Stimulated activated CD4-positive, alpha-beta T cell treated with anti-CD3 and anti-CD28 coated beads, TNF-alpha, amount 100 ng/mL, for 1 hour (primary cell): ENCODE measurements at regions not wholly inside any gene's neighbourhood (a gene's known extent, or its start where the extent isn't known, plus 50 kb on each side); places are given as distances from the start of the nearest gene placed in this dataset.
"Not testable (repeated sequence)": the region's sequence is repeated elsewhere in the genome, so short reads cannot be mapped to it uniquely, and the experiment has no call there.

ENCODE experiments used
- DNase-seq, 3 donors: peaks; one replicate each; pipeline ENCODE4 v3.0.0-alpha.2; 2020; ENCODE audit warnings: low read depth in 3 of 3, low spot score in 1 of 3

- DNase-seq = peak; percentile 24 to 75 (median 57)
Measured at GRCh38 chr6:137707590-137708360, 159.3 kb upstream of the TNFAIP3 start.

- DNase-seq = no peak
Measured at GRCh38 chr6:137708481-137708880, 158.6 kb upstream of the TNFAIP3 start.

- no peak for DNase-seq
Measured at GRCh38 chr6:137709424-137710236, 157.4 kb upstream of the TNFAIP3 start.

- no peak for DNase-seq
Measured at GRCh38 chr6:137711972-137712371, 155.1 kb upstream of the TNFAIP3 start.

GRCh38 chr6:137712587-137712986, 154.5 kb upstream of the TNFAIP3 start:
- no peak for DNase-seq

DNA sequence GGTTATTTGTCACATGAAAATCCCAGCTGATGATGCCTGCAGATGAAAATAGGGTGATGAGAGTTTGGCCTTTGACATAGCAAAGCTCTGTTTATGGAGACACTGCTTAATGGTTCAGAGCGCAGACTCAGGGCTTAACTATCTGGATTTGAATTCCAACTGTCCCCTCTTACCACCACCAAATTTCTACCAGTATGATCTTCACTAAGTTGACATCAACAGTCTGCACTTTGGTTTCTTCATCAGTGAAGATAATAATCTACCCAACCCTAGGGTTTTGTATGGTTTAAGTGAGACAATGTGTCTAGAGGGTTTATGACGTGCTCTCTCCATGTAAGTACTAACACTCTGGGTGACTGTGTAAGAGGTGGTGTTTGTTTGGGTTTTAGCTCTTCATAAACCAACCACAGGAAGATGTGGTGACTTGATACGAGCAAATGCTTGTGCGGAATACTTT, 151.4 kb upstream of the TNFAIP3 start:
- DNase-seq = no peak

- DNase-seq = peak in 2 of 3 donors; percentile 33 to 59
Measured at GRCh38 chr6:137717074-137718073, 149.7 kb upstream of the TNFAIP3 start.

DNA sequence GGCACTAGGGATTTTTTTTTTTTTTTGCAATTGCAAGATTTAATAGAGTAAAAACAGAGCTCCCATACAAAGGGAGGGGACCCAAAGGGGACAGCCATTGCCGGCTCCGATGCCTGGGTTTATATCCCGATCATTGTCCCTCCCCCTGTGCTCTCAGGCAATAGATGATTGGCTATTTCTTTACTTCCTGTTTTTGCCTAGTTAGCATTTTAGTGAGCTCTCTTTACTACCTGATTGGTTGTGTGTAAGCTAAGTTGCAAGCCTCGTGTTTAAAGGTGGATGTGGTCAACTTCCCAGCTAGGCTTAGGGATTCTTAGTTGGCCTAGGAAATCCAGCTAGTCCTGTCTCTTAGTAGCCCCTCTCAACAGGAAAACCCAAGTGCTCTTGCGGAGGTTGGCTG, 148.2 kb upstream of the TNFAIP3 start:
- DNase-seq = not testable (repeated sequence)

DNA sequence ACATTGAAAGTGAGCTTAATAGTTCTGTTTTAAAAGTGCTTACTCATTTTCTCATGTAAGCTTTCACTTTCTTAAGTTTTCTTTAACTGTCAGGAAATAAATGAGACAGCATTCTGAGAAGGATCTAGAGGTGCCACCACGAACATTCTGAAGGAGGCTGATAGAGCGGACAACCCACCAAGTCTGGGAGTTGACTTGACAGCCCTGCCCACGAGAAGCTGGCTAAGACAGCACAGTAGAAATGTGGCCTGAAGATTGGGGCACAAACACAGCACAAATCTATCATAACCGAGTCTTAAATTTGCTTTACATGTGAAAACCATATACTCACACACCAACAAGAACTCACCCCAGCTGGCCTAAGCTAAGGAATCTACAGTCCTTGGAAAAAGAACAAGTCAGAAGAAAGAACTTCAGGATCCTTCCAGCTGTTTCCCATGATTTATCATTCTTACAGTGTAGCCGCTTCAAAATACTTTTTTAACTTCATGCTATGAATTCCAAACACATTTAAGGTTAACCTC, 144.2 kb upstream of the TNFAIP3 start:
- DNase-seq = no peak

DNA sequence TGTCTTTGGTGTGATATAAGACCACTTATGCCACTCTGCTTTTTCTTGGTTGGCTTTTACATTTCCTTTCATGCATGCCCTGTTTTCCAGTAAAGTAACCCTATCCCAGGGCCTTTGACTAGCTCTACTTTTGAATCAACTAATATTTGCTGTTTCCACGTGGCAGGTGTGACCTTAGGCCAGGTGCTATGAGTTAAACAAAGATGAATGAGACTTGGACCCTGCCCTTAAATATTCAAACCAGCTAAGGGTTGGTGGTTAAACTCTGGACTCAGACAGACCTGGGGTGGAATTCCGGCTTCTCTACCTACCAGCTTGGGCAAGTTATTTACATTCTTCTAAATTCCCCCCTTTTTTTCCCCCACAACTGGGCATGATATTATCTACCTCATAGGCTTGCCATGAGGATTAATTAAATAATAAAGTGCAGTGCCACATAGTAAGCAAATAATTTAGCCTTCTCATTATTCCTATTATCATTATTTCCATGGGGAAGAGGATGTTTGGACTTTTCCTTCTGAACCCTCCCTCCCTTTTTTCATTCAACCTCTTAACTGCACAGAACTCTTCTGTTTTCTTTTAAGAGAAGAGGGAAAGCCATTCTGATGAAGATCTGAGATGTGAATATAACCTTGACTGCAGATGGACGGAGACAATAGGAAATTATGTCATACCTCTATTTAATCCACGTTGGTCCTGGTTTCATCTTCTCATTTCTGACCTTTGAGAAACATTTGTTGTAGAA, 143.6 kb upstream of the TNFAIP3 start:
- DNase-seq = no peak

DNA sequence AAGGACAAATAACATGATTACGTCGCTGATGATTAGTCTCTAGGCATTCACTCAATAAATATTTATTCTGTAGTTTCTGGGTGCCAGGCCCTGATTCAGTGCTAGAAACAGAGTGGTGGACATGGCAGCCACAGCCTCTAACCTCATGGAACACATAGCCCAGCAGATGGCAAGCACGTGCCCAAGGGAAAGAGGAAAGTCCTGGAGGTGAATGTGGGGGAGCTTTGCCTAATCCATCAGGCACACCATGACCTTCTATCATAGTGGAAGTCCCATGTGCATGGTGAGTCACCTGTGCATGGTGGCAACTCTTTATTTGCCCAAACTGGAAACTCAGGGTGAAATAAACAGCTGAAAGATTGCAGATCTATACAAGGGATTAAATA, 143.0 kb upstream of the TNFAIP3 start:
- no peak for DNase-seq

DNA sequence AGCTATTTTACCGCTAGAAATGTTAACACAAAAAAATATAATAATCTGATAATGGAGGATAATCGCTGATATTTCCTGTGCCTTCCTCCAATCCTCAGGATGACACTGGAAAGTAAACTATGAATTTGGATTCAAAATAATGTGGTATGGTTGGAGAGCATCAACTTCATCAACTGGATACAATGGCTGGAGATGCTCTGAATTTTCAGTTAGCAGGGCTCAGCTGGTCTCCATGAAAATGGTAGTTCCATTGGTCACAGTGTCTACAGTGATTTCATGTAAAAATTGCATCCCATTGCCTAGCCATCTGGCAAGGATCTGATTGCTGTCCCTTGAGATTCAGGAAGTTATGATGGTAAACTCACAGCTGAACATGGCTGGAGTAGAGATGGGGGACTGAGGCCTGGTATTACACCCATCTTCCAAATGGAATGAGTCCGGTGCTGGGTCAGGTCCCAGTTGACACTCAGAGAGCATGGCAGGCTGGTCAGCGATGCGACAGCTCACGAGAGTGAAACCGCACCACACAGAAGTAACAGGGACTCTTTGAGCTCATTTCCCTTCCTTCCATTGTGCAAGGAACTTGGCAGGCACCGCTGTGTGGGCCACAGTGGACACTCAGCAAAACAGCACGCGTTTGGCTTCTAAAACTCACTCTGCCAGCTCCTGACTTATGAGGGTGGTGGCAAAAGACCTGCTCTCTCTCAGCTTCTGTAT, 142.4 kb upstream of the TNFAIP3 start:
- no peak for DNase-seq

DNA sequence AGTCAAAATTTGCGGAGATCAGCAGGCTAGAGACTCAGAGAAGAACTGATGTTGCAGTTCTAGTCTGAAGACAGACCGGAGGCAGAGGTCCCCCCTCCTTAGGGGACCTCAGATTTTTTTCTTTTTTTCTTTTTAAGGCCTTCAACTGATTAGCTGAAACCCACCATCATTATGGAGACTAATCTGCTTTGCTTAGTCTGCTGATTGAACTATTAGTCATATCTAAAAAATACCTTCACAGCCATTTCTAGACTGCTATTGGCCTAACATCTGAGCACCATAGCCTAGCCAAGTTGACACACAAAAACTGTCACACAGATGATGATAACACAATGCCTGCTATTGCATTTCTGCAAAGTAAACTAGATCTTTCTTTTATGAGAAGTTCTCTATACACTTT, 141.1 kb upstream of the TNFAIP3 start:
- no peak for DNase-seq

DNA sequence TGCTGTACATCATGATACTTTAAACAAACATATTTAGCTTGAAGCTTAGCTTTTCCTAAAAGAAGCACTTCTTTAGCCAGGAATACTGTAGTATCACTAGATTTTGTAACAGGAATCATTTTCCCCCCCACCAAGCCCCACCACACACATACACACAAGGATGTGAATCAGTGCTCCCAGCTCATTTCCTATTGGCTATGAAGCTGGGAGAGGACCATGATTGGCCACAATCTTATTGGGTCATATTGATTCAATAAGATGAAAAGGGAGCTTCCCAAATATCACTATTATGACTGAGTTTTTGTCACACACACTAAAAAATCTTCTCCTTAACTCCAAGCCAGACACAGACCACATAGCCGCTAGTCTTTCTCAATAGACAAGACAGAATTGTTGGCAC, 140.5 kb upstream of the TNFAIP3 start:
- DNase-seq = no peak

GRCh38 chr6:137727216-137727765, 139.8 kb upstream of the TNFAIP3 start:
- no peak for DNase-seq

DNA sequence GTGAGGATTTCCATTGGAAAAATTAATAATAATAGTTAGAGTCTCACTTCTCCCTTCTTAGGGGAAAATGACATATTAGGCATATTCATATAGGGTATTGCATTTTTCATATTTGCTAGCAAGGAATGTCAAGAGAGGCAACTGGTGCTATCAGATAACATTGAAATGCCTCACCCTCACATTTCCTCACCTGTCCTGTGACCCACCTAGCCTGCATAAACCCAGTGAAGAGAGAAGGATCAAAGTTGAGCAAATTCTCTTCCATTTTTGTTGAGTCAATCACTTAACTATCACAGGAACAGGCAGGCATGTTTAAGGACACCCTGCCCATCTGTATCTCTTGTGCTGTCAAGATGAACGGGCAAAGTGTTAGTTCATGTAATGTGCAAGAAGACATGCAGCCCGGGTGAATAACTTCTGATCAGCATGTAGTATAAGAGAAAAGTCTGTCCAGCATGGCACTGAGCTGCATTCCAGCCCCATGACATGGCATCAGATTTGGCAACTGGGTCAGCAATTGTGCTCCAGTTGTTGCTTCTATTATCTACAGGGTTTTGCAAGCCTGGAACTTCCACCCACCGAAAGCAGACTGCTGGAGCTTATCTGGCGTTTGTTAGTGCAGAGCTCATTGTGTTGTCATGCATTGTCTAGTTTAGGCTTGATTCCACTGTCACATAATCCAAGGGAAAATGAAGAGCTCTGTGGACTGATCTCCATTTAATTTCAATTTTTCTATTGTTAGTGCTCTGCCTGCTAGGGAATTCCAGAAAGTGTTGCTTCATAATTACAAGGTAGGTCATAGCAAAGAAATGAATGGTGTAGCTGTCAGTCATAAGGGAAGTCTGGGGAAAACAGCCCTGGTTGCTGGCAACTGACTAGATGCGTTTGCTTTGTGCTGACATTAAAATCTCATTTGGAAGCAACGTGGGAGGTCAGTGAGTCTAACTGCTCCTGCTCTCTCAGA, 138.4 kb upstream of the TNFAIP3 start:
- no peak for DNase-seq

DNA sequence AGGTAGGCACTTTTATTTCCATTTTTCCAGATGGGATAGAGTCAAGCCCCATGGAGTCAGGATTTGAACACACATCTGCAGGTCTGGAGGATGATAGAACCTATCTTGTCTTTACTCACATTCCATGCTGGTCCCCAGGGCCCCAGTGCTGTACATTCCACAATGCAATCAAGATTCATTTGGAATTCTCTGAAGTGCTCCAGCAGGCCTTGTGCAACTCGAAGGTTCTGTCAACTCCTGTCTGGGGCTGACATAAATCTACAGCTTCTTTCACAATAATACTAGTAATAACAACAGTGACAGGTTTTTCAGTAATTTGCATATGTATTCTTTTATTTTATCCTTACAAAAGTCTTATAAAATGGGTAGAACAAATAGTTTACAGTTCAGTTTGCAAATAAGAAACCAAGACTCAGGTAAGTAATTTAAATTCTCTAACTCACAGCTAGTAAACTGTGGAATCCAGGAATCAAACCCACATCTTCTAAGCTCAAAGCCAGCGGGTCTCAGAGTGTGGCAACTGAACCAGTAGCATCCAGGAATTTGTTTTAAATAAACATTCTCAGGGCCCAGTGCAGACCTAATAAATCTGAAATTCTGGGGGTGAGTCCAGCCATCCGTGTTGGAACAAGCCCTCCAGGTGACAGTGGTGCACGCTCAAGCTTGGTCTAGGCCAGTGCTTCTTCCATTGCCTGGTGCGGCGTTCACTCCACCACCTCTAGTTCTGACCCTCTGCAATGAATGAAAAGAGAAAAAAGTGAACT, 137.0 kb upstream of the TNFAIP3 start:
- no peak for DNase-seq
